ENCODE measurements at regions not wholly inside any gene's neighbourhood (a gene's known extent, or its start where the extent isn't known, plus 50 kb on each side); places are given as distances from the start of the nearest gene placed in this dataset.
"Not testable (repeated sequence)": the region's sequence is repeated elsewhere in the genome, so short reads cannot be mapped to it uniquely, and the experiment has no call there.

DNA sequence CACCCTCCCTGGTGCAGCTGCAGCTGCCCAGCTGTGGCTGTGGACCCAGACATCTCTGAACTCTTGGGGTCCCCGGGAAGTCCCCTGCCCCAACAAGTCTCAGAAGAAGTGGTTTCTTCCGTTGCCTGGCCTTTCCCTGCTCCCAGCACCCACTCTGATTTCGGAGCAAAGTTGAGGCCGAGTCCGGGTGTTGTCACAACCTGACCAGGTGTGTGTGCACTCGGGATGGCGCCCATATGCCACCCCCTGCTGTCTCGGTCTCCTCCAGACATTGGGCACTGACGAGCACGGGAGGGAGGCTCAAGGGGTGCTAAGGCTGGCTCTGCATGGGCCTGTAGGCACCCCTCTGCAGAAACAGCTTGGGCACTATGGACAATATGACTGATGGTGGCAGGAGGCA is 1055.3 kb downstream of the REEP3 start (continued):
- TF ChIP-seq ZNF331 (CRISPR knock-in tag; IDR thresholded peaks at IDR 0.05; ENCODE audit: low read depth) (no peak), POLR2AphosphoS5 (IDR thresholded peaks at IDR 0.05; ENCODE audit: low read depth) (no peak)
- TF ChIP-seq, protein P1, sequence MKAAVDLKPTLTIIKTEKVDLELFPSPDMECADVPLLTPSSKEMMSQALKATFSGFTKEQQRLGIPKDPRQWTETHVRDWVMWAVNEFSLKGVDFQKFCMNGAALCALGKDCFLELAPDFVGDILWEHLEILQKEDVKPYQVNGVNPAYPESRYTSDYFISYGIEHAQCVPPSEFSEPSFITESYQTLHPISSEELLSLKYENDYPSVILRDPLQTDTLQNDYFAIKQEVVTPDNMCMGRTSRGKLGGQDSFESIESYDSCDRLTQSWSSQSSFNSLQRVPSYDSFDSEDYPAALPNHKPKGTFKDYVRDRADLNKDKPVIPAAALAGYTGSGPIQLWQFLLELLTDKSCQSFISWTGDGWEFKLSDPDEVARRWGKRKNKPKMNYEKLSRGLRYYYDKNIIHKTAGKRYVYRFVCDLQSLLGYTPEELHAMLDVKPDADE (IDR thresholded peaks at IDR 0.05), result no peak

DNA sequence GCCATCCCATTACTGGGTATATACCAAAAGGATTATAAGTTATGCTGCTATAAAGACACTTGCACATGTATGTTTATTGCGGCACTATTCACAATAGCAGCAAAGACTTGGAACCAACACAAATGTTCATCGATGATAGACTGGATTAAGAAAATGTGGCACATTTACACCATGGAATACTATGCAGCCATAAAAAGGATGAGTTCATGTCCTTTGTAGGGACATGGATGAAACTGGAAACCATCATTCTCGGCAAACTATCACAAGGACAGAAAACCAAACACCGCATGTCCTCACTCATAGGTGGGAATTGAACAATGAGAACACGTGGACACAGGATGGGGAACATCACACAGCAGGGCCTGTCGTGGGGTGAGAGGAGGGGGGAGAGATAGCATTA is 1057.6 kb downstream of the REEP3 start:
- H4K20me1 ChIP-seq (replicated peaks; ENCODE audit: insufficient read depth); H3K27me3 ChIP-seq (ENCODE audit: insufficient read depth); H3K27ac Mint-ChIP-seq; H3K4me3 Mint-ChIP-seq; DNase-seq (ENCODE audit: low spot score); H3K36me3 Mint-ChIP-seq (ENCODE audit: low read depth); H3K4me1 ChIP-seq (ENCODE audit: insufficient read depth); H3K4me2 ChIP-seq; H3K4me1 Mint-ChIP-seq; ATAC-seq; H3K27ac ChIP-seq (ENCODE audit: low read depth); H3K79me2 ChIP-seq (replicated peaks; ENCODE audit: insufficient read depth); H3K9me3 Mint-ChIP-seq; H2AFZ ChIP-seq; H3K4me3 ChIP-seq; H3K27me3 Mint-ChIP-seq (ENCODE audit: insufficient read depth, low read depth, poor library complexity); H3F3A ChIP-seq (replicated peaks; ENCODE audit: low read depth); H3K9me2 ChIP-seq (ENCODE audit: insufficient read depth); H3K36me3 ChIP-seq (ENCODE audit: insufficient read depth): not testable (repeated sequence)

DNA sequence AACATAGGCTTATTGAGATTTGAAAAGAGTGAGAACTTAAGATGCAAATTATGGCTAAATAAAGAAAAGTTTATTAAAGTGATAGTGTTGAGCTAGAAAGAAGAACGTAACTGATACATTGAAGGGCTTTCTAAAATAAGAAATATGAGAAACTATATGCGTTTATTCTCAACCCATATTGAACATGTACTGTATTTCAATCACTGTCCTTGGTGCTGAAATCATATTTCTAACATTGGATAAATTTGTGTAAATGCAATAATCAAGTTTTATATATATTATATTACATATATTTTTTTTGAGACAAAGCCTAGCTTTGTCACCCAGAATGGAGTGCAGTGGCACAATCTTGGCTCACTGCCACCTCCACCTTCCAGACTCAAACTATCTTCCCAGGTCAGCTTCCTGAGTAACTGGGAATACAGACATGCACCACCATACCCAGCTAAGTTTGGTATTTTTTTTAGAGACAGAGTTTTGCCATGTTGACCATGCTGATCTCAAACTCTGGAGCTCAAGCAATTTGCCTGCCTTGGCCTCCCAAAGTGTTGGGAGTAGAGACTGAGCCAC is 1065.8 kb downstream of the REEP3 start:
- no peaks in the 10 kb centered on the region for H3K9me2 ChIP-seq (ENCODE audit: insufficient read depth)
- no peak overlapping the region for H3K4me3 Mint-ChIP-seq
- H3K4me1 Mint-ChIP-seq, result peaks cover 4% of the 10 kb centered on the region
- H3K27ac ChIP-seq (ENCODE audit: low read depth), result no peak overlapping the region
- H3K79me2 ChIP-seq (replicated peaks; ENCODE audit: insufficient read depth), result no peaks in the 10 kb centered on the region
- TF ChIP-seq CREB1 (CRISPR knock-in tag; IDR thresholded peaks at IDR 0.05; ENCODE audit: low read depth) (no peak), EZH2phosphoT487 (IDR thresholded peaks at IDR 0.05; ENCODE audit: unreplicated experiment) (no peak), POLR2AphosphoS5 (IDR thresholded peaks at IDR 0.05; ENCODE audit: low read depth) (no peak)
- TF ChIP-seq, protein P2, sequence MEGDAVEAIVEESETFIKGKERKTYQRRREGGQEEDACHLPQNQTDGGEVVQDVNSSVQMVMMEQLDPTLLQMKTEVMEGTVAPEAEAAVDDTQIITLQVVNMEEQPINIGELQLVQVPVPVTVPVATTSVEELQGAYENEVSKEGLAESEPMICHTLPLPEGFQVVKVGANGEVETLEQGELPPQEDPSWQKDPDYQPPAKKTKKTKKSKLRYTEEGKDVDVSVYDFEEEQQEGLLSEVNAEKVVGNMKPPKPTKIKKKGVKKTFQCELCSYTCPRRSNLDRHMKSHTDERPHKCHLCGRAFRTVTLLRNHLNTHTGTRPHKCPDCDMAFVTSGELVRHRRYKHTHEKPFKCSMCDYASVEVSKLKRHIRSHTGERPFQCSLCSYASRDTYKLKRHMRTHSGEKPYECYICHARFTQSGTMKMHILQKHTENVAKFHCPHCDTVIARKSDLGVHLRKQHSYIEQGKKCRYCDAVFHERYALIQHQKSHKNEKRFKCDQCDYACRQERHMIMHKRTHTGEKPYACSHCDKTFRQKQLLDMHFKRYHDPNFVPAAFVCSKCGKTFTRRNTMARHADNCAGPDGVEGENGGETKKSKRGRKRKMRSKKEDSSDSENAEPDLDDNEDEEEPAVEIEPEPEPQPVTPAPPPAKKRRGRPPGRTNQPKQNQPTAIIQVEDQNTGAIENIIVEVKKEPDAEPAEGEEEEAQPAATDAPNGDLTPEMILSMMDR (conservative IDR thresholded peaks at IDR 0.05; ENCODE audit: low read depth in 2 of 2), result no peak
- TF ChIP-seq, protein P3, sequence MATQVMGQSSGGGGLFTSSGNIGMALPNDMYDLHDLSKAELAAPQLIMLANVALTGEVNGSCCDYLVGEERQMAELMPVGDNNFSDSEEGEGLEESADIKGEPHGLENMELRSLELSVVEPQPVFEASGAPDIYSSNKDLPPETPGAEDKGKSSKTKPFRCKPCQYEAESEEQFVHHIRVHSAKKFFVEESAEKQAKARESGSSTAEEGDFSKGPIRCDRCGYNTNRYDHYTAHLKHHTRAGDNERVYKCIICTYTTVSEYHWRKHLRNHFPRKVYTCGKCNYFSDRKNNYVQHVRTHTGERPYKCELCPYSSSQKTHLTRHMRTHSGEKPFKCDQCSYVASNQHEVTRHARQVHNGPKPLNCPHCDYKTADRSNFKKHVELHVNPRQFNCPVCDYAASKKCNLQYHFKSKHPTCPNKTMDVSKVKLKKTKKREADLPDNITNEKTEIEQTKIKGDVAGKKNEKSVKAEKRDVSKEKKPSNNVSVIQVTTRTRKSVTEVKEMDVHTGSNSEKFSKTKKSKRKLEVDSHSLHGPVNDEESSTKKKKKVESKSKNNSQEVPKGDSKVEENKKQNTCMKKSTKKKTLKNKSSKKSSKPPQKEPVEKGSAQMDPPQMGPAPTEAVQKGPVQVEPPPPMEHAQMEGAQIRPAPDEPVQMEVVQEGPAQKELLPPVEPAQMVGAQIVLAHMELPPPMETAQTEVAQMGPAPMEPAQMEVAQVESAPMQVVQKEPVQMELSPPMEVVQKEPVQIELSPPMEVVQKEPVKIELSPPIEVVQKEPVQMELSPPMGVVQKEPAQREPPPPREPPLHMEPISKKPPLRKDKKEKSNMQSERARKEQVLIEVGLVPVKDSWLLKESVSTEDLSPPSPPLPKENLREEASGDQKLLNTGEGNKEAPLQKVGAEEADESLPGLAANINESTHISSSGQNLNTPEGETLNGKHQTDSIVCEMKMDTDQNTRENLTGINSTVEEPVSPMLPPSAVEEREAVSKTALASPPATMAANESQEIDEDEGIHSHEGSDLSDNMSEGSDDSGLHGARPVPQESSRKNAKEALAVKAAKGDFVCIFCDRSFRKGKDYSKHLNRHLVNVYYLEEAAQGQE (IDR thresholded peaks at IDR 0.05; ENCODE audit: unreplicated experiment), result peak; percentile 46
- TF ChIP-seq, protein P1 (IDR thresholded peaks at IDR 0.05), result no peak
- no peak for ATAC-seq
- H3F3A ChIP-seq (replicated peaks; ENCODE audit: low read depth), result no peaks in the 10 kb centered on the region
- DNase-seq (ENCODE audit: low spot score), result no peak
- H3K4me1 ChIP-seq (ENCODE audit: insufficient read depth), result no peaks in the 10 kb centered on the region; the same call in 1 of the 2 replicates
- H3K36me3 ChIP-seq (ENCODE audit: insufficient read depth), result no peaks in the 10 kb centered on the region
- no peaks in the 10 kb centered on the region for H3K27me3 Mint-ChIP-seq (ENCODE audit: insufficient read depth, low read depth, poor library complexity)
- no peaks in the 10 kb centered on the region for H3K9me3 Mint-ChIP-seq
- no peak overlapping the region for H3K4me2 ChIP-seq
- no peaks in the 10 kb centered on the region for H3K27me3 ChIP-seq (ENCODE audit: insufficient read depth)
- no peaks in the 10 kb centered on the region; the same call in 2 of the 3 replicates for H3K36me3 Mint-ChIP-seq (ENCODE audit: low read depth)
- no peak overlapping the region for H3K27ac Mint-ChIP-seq
- no peak overlapping the region for H2AFZ ChIP-seq
- H4K20me1 ChIP-seq (replicated peaks; ENCODE audit: insufficient read depth), result no peaks in the 10 kb centered on the region
- H3K4me3 ChIP-seq, result no peak overlapping the region
